ENCODE measurements at regions not wholly inside any gene's neighbourhood (a gene's known extent, or its start where the extent isn't known, plus 50 kb on each side); places are given as distances from the start of the nearest gene placed in this dataset.

- no peak for DNase-seq (ENCODE audit: low spot score)
- Mint-ChIP-seq H3K4me3 (ENCODE audit: unreplicated experiment) (no peak overlapping the region), H3K36me3 (ENCODE audit: low read depth) (no peaks in the 10 kb centered on the region), H3K4me1 (ENCODE audit: low read depth) (no peaks in the 10 kb centered on the region), H3K9me3 (ENCODE audit: low read depth) (no peaks in the 10 kb centered on the region), H3K27me3 (ENCODE audit: low read depth) (peaks cover 33% of the 10 kb centered on the region), H3K27ac (ENCODE audit: unreplicated experiment) (no peak overlapping the region)
- no peak for TF ChIP-seq CTCF (IDR thresholded peaks at IDR 0.05)
These were observed 91.7 kb upstream of the PAQR3 start for GRCh38 chr4:79030973-79031372.

- TF ChIP-seq CTCF (IDR thresholded peaks at IDR 0.05): no peak
- H3K36me3 Mint-ChIP-seq (ENCODE audit: low read depth): no peaks in the 10 kb centered on the region
- H3K9me3 Mint-ChIP-seq (ENCODE audit: low read depth): no peaks in the 10 kb centered on the region
- DNase-seq (ENCODE audit: low spot score): no peak
- H3K27ac Mint-ChIP-seq (ENCODE audit: unreplicated experiment): no peak overlapping the region
- H3K4me1 Mint-ChIP-seq (ENCODE audit: low read depth): no peaks in the 10 kb centered on the region
- H3K4me3 Mint-ChIP-seq (ENCODE audit: unreplicated experiment): no peak overlapping the region
- peaks cover 30% of the 10 kb centered on the region for H3K27me3 Mint-ChIP-seq (ENCODE audit: low read depth)
These were observed 88.4 kb upstream of the PAQR3 start for GRCh38 chr4:79027656-79028055.

GRCh38 chr4:79025170-79025569, 85.9 kb upstream of the PAQR3 start:
- Mint-ChIP-seq H3K9me3 (ENCODE audit: low read depth) (no peaks in the 10 kb centered on the region), H3K27me3 (ENCODE audit: low read depth) (peaks cover 21% of the 10 kb centered on the region), H3K36me3 (ENCODE audit: low read depth) (no peaks in the 10 kb centered on the region), H3K27ac (ENCODE audit: unreplicated experiment) (no peak overlapping the region), H3K4me3 (ENCODE audit: unreplicated experiment) (no peak overlapping the region), H3K4me1 (ENCODE audit: low read depth) (no peaks in the 10 kb centered on the region)
- no peak for DNase-seq (ENCODE audit: low spot score)
- TF ChIP-seq CTCF (IDR thresholded peaks at IDR 0.05): no peak

- Mint-ChIP-seq H3K9me3 (ENCODE audit: low read depth) (peaks cover under 1% of the 10 kb centered on the region), H3K4me3 (ENCODE audit: unreplicated experiment) (no peak overlapping the region)
These were observed 84.8 kb upstream of the PAQR3 start for GRCh38 chr4:79023799-79024770.

GRCh38 chr4:79022529-79022928, 83.3 kb upstream of the PAQR3 start:
- H3K36me3 Mint-ChIP-seq (ENCODE audit: low read depth): no peaks in the 10 kb centered on the region
- no peak for TF ChIP-seq CTCF (IDR thresholded peaks at IDR 0.05)
- peaks cover 21% of the 10 kb centered on the region for H3K27me3 Mint-ChIP-seq (ENCODE audit: low read depth)
- no peak overlapping the region for H3K27ac Mint-ChIP-seq (ENCODE audit: unreplicated experiment)
- no peaks in the 10 kb centered on the region for H3K4me1 Mint-ChIP-seq (ENCODE audit: low read depth)
- DNase-seq (ENCODE audit: low spot score): no peak
- peaks cover 3% of the 10 kb centered on the region for H3K9me3 Mint-ChIP-seq (ENCODE audit: low read depth)
- no peak overlapping the region for H3K4me3 Mint-ChIP-seq (ENCODE audit: unreplicated experiment)

More at GRCh38 chr4:79023799-79024770, 84.8 kb upstream of the PAQR3 start:
- Mint-ChIP-seq H3K4me1 (ENCODE audit: low read depth) (no peaks in the 10 kb centered on the region), H3K36me3 (ENCODE audit: low read depth) (no peaks in the 10 kb centered on the region), H3K27ac (ENCODE audit: unreplicated experiment) (no peak overlapping the region), H3K27me3 (ENCODE audit: low read depth) (peaks cover 20% of the 10 kb centered on the region)
- no peak for DNase-seq (ENCODE audit: low spot score)
- no peak for TF ChIP-seq CTCF (IDR thresholded peaks at IDR 0.05)
